ENCODE measurements at regions not wholly inside any gene's neighbourhood (a gene's known extent, or its start where the extent isn't known, plus 50 kb on each side); places are given as distances from the start of the nearest gene placed in this dataset.
"Not testable (repeated sequence)": the region's sequence is repeated elsewhere in the genome, so short reads cannot be mapped to it uniquely, and the experiment has no call there.

GRCh38 chr14:53712901-53713300, 243.7 kb downstream of the BMP4 start:
- H2BK12ac ChIP-seq (ENCODE audit: low read length in 2 of 2); H2AFZ ChIP-seq (ENCODE audit: low read depth, low read length); H3K18ac ChIP-seq (ENCODE audit: low read depth in 1 of 2, low read length in 2 of 2); H3K14ac ChIP-seq (ENCODE audit: low read length in 2 of 2); H3K79me1 ChIP-seq (replicated peaks; ENCODE audit: low read length, poor library complexity, severe bottlenecking); H4K91ac ChIP-seq (ENCODE audit: low read length); H2BK15ac ChIP-seq (ENCODE audit: low read depth, poor library complexity, severe bottlenecking); H3K4me1 ChIP-seq (ENCODE audit: control insufficient read depth, insufficient read depth, low read depth, low read length); H3K9ac ChIP-seq (ENCODE audit: low read length); H2BK5ac ChIP-seq (ENCODE audit: low read depth, low read length, poor library complexity, severe bottlenecking); H2AK5ac ChIP-seq (ENCODE audit: low read length, severe bottlenecking); H3K36me3 ChIP-seq (ENCODE audit: control insufficient read depth in 1 of 2, insufficient read depth in 2 of 2, low read depth in 1 of 2, low read length in 2 of 2); H3K23ac ChIP-seq (ENCODE audit: low read length in 2 of 2); DNase-seq; H3K4me2 ChIP-seq (ENCODE audit: low read length, poor library complexity, severe bottlenecking); H2BK120ac ChIP-seq (ENCODE audit: low read depth, low read length); H3K27ac ChIP-seq (ENCODE audit: low read length, poor library complexity, severe bottlenecking); H3K4ac ChIP-seq (ENCODE audit: low read depth in 1 of 2, low read length in 2 of 2); H3K9me3 ChIP-seq (ENCODE audit: control insufficient read depth, low read length); H4K8ac ChIP-seq (ENCODE audit: low read length); H3K4me3 ChIP-seq (ENCODE audit: insufficient read depth in 1 of 2, low read depth in 1 of 2, low read length in 2 of 2); H3K27me3 ChIP-seq (ENCODE audit: control insufficient read depth in 1 of 2, insufficient read depth in 1 of 2, low read length in 2 of 2): not testable (repeated sequence)
- WGBS: 95% methylated on average over 2 of the region's 3 CpGs

- Histone ChIP-seq H2BK120ac (ENCODE audit: low read depth, low read length) (no peak overlapping the region), H3K9ac (ENCODE audit: low read length) (no peak overlapping the region), H3K18ac (ENCODE audit: low read depth in 1 of 2, low read length in 2 of 2) (no peak overlapping the region), H4K91ac (ENCODE audit: low read length) (no peak overlapping the region), H4K8ac (ENCODE audit: low read length) (no peak overlapping the region), H3K4me1 (ENCODE audit: control insufficient read depth, insufficient read depth, low read depth, low read length) (no peaks in the 10 kb centered on the region), H3K27ac (ENCODE audit: low read length, poor library complexity, severe bottlenecking) (no peak overlapping the region), H3K23ac (ENCODE audit: low read length in 2 of 2) (no peak overlapping the region), H3K9me3 (ENCODE audit: control insufficient read depth, low read length) (no peaks in the 10 kb centered on the region), H3K36me3 (ENCODE audit: control insufficient read depth in 1 of 2, insufficient read depth in 2 of 2, low read depth in 1 of 2, low read length in 2 of 2) (no peaks in the 10 kb centered on the region), H3K79me1 (replicated peaks; ENCODE audit: low read length, poor library complexity, severe bottlenecking) (no peaks in the 10 kb centered on the region), H2BK15ac (ENCODE audit: low read depth, poor library complexity, severe bottlenecking) (no peak overlapping the region), H2BK5ac (ENCODE audit: low read depth, low read length, poor library complexity, severe bottlenecking) (no peak overlapping the region), H3K4me2 (ENCODE audit: low read length, poor library complexity, severe bottlenecking) (no peak overlapping the region), H2AFZ (ENCODE audit: low read depth, low read length) (no peak overlapping the region), H2AK5ac (ENCODE audit: low read length, severe bottlenecking) (no peak overlapping the region), H3K27me3 (ENCODE audit: control insufficient read depth in 1 of 2, insufficient read depth in 1 of 2, low read length in 2 of 2) (no peaks in the 10 kb centered on the region), H3K4ac (ENCODE audit: low read depth in 1 of 2, low read length in 2 of 2) (no peak overlapping the region), H3K4me3 (ENCODE audit: insufficient read depth in 1 of 2, low read depth in 1 of 2, low read length in 2 of 2) (no peak overlapping the region), H2BK12ac (ENCODE audit: low read length in 2 of 2) (no peak overlapping the region), H3K14ac (ENCODE audit: low read length in 2 of 2) (no peak overlapping the region)
- 97% methylated on average over 4 of the region's 4 CpGs for WGBS
- DNase-seq: no peak
Observed at GRCh38 chr14:53711205-53711604, 245.4 kb downstream of the BMP4 start.

GRCh38 chr14:53710615-53711014, 246.0 kb downstream of the BMP4 start:
- no peak overlapping the region for H2BK5ac ChIP-seq (ENCODE audit: low read depth, low read length, poor library complexity, severe bottlenecking)
- no peak overlapping the region for H3K14ac ChIP-seq (ENCODE audit: low read length in 2 of 2)
- H3K23ac ChIP-seq (ENCODE audit: low read length in 2 of 2): no peak overlapping the region
- H3K4me1 ChIP-seq (ENCODE audit: control insufficient read depth, insufficient read depth, low read depth, low read length): no peaks in the 10 kb centered on the region
- H4K8ac ChIP-seq (ENCODE audit: low read length): no peak overlapping the region
- no peaks in the 10 kb centered on the region for H3K36me3 ChIP-seq (ENCODE audit: control insufficient read depth in 1 of 2, insufficient read depth in 2 of 2, low read depth in 1 of 2, low read length in 2 of 2)
- H3K27me3 ChIP-seq (ENCODE audit: control insufficient read depth in 1 of 2, insufficient read depth in 1 of 2, low read length in 2 of 2): no peaks in the 10 kb centered on the region
- H3K4me3 ChIP-seq (ENCODE audit: insufficient read depth in 1 of 2, low read depth in 1 of 2, low read length in 2 of 2): no peak overlapping the region
- H2BK12ac ChIP-seq (ENCODE audit: low read length in 2 of 2): no peak overlapping the region
- no peak overlapping the region for H3K27ac ChIP-seq (ENCODE audit: low read length, poor library complexity, severe bottlenecking)
- no peak overlapping the region for H2AFZ ChIP-seq (ENCODE audit: low read depth, low read length)
- H3K4me2 ChIP-seq (ENCODE audit: low read length, poor library complexity, severe bottlenecking): no peak overlapping the region
- H3K9me3 ChIP-seq (ENCODE audit: control insufficient read depth, low read length): no peaks in the 10 kb centered on the region
- H4K91ac ChIP-seq (ENCODE audit: low read length): no peak overlapping the region
- no peak overlapping the region for H2BK15ac ChIP-seq (ENCODE audit: low read depth, poor library complexity, severe bottlenecking)
- 97% methylated on average over 3 of the region's 4 CpGs for WGBS
- no peak overlapping the region for H3K4ac ChIP-seq (ENCODE audit: low read depth in 1 of 2, low read length in 2 of 2)
- H2AK5ac ChIP-seq (ENCODE audit: low read length, severe bottlenecking): no peak overlapping the region
- no peak overlapping the region for H2BK120ac ChIP-seq (ENCODE audit: low read depth, low read length)
- H3K18ac ChIP-seq (ENCODE audit: low read depth in 1 of 2, low read length in 2 of 2): no peak overlapping the region
- no peak for DNase-seq
- no peak overlapping the region for H3K9ac ChIP-seq (ENCODE audit: low read length)
- no peaks in the 10 kb centered on the region for H3K79me1 ChIP-seq (replicated peaks; ENCODE audit: low read length, poor library complexity, severe bottlenecking)

- no peak overlapping the region for H2AK5ac ChIP-seq (ENCODE audit: low read length, severe bottlenecking)
- no peak overlapping the region for H3K4ac ChIP-seq (ENCODE audit: low read depth in 1 of 2, low read length in 2 of 2)
- no peaks in the 10 kb centered on the region for H3K27me3 ChIP-seq (ENCODE audit: control insufficient read depth in 1 of 2, insufficient read depth in 1 of 2, low read length in 2 of 2)
- no peak overlapping the region for H3K18ac ChIP-seq (ENCODE audit: low read depth in 1 of 2, low read length in 2 of 2)
- no peaks in the 10 kb centered on the region for H3K4me1 ChIP-seq (ENCODE audit: control insufficient read depth, insufficient read depth, low read depth, low read length)
- H2BK5ac ChIP-seq (ENCODE audit: low read depth, low read length, poor library complexity, severe bottlenecking): no peak overlapping the region
- H3K27ac ChIP-seq (ENCODE audit: low read length, poor library complexity, severe bottlenecking): no peak overlapping the region
- no peak overlapping the region for H4K91ac ChIP-seq (ENCODE audit: low read length)
- no peak overlapping the region for H4K8ac ChIP-seq (ENCODE audit: low read length)
- no peak overlapping the region for H2BK120ac ChIP-seq (ENCODE audit: low read depth, low read length)
- no peaks in the 10 kb centered on the region for H3K9me3 ChIP-seq (ENCODE audit: control insufficient read depth, low read length)
- H3K36me3 ChIP-seq (ENCODE audit: control insufficient read depth in 1 of 2, insufficient read depth in 2 of 2, low read depth in 1 of 2, low read length in 2 of 2): no peaks in the 10 kb centered on the region
- no peak overlapping the region for H3K9ac ChIP-seq (ENCODE audit: low read length)
- WGBS: 100% methylated on average over 3 of the region's 3 CpGs
- H2AFZ ChIP-seq (ENCODE audit: low read depth, low read length): no peak overlapping the region
- DNase-seq: no peak
- H3K14ac ChIP-seq (ENCODE audit: low read length in 2 of 2): no peak overlapping the region
- H3K4me3 ChIP-seq (ENCODE audit: insufficient read depth in 1 of 2, low read depth in 1 of 2, low read length in 2 of 2): no peak overlapping the region
- no peak overlapping the region for H3K4me2 ChIP-seq (ENCODE audit: low read length, poor library complexity, severe bottlenecking)
- no peak overlapping the region for H2BK12ac ChIP-seq (ENCODE audit: low read length in 2 of 2)
- no peaks in the 10 kb centered on the region for H3K79me1 ChIP-seq (replicated peaks; ENCODE audit: low read length, poor library complexity, severe bottlenecking)
- no peak overlapping the region for H3K23ac ChIP-seq (ENCODE audit: low read length in 2 of 2)
- no peak overlapping the region for H2BK15ac ChIP-seq (ENCODE audit: low read depth, poor library complexity, severe bottlenecking)
Observed at GRCh38 chr14:53709381-53709780, 247.2 kb downstream of the BMP4 start.
